ENCODE measurements at regions not wholly inside any gene's neighbourhood (a gene's known extent, or its start where the extent isn't known, plus 50 kb on each side); places are given as distances from the start of the nearest gene placed in this dataset.

- no peak for TF ChIP-seq ZNF425 (CRISPR knock-in tag; conservative IDR thresholded peaks at IDR 0.05)
These were observed 683.9 kb downstream of the CCSER2 start (continued) for GRCh38 chr10:85012305-85012704.

GRCh38 chr10:85026878-85027467 lies 698.6 kb downstream of the CCSER2 start:
- Mint-ChIP-seq H3K36me3 (peaks cover 55% of the 10 kb centered on the region), H3K4me1 (no peaks in the 10 kb centered on the region), H3K4me3 (no peak overlapping the region), H3K9me3 (peaks cover 83% of the 10 kb centered on the region), H3K27me3 (ENCODE audit: low read depth) (no peaks in the 10 kb centered on the region), H3K27ac (no peak overlapping the region)
- ATAC-seq = no peak
- ChIA-PET POLR2A (no interaction called here), CTCF (no interaction called here)
- TF ChIP-seq MXD4 (CRISPR knock-in tag; IDR thresholded peaks at IDR 0.05; ENCODE audit: borderline replicate concordance) = no peak
- TF ChIP-seq OVOL2 (CRISPR knock-in tag; IDR thresholded peaks at IDR 0.05; ENCODE audit: borderline replicate concordance) = no peak
- TF ChIP-seq ZNF423 (CRISPR knock-in tag; IDR thresholded peaks at IDR 0.05) = no peak
- TF ChIP-seq ZBTB21 (CRISPR knock-in tag; IDR thresholded peaks at IDR 0.05; ENCODE audit: borderline replicate concordance) = no peak
- TF ChIP-seq SMAD3 (CRISPR knock-in tag; IDR thresholded peaks at IDR 0.05; ENCODE audit: borderline replicate concordance) = no peak
- no peak for TF ChIP-seq MYBL2 (CRISPR knock-in tag; IDR thresholded peaks at IDR 0.05)
- no peak for TF ChIP-seq USF1 (CRISPR knock-in tag; IDR thresholded peaks at IDR 0.05)
- TF ChIP-seq AR (CRISPR knock-in tag; IDR thresholded peaks at IDR 0.05) = no peak
- TF ChIP-seq NFATC4 (CRISPR knock-in tag; IDR thresholded peaks at IDR 0.05) = no peak
- no peak for TF ChIP-seq NR1H2 (CRISPR knock-in tag; IDR thresholded peaks at IDR 0.05)
- no peak for TF ChIP-seq ZNF416 (CRISPR knock-in tag; IDR thresholded peaks at IDR 0.05)
- no peak for TF ChIP-seq ESRRA (CRISPR knock-in tag; IDR thresholded peaks at IDR 0.05; ENCODE audit: borderline replicate concordance)
- no peak for TF ChIP-seq USF2 (CRISPR knock-in tag; IDR thresholded peaks at IDR 0.05)
- TF ChIP-seq ZNF396 (CRISPR knock-in tag; IDR thresholded peaks at IDR 0.05; ENCODE audit: borderline replicate concordance) = no peak
- no peak for TF ChIP-seq ZNF232 (CRISPR knock-in tag; IDR thresholded peaks at IDR 0.05)
- no peak for TF ChIP-seq PREB (CRISPR knock-in tag; IDR thresholded peaks at IDR 0.05; ENCODE audit: borderline replicate concordance)
- no peak for TF ChIP-seq GRHL2 (CRISPR knock-in tag; IDR thresholded peaks at IDR 0.05; ENCODE audit: insufficient replicate concordance, severe bottlenecking)
- no peak for DNase-seq (ENCODE audit: low spot score)

Measured in WTC11 (cell line).